ENCODE measurements at regions not wholly inside any gene's neighbourhood (a gene's known extent, or its start where the extent isn't known, plus 50 kb on each side); places are given as distances from the start of the nearest gene placed in this dataset.

DNA sequence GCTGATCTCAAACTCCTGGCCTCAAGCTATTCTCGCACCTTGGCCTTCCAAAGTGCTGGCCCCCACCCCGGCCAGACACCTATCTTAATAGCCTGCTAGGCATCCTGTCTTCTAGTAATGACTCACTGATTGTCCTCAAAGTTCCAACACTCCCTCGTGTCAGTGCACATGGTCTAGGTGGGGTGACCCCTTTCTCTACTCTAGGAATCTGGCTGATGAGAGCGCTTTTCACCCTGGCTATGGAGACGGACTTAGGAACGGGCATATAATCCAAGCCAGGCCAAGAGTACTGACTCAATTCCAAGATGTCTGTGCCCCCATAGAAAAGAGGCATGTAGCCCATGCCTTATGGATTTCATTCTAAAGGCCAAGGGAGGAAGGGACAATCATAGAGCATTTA is 67.0 kb downstream of the PRLHR start:
- Histone ChIP-seq H2AFZ (ENCODE audit: low read depth, low read length, severe bottlenecking) (no peak overlapping the region), H3K4me3 (ENCODE audit: insufficient read depth, low read length, poor library complexity, severe bottlenecking) (no peak overlapping the region), H3K9me3 (ENCODE audit: insufficient read depth, low read length) (no peaks in the 10 kb centered on the region), H3K9me2 (replicated peaks; ENCODE audit: insufficient read depth, low read length) (no peaks in the 10 kb centered on the region), H3K9ac (ENCODE audit: low read length) (no peak overlapping the region), H3K27ac (ENCODE audit: low read depth, low read length) (no peak overlapping the region), H3K36me3 (ENCODE audit: low read length) (no peaks in the 10 kb centered on the region), H3F3A (ENCODE audit: insufficient read depth) (no peaks in the 10 kb centered on the region), H3K4me2 (ENCODE audit: low read depth, low read length, poor library complexity, severe bottlenecking) (no peak overlapping the region), H4K20me1 (ENCODE audit: low read depth, low read length) (no peaks in the 10 kb centered on the region), H3K27me3 (ENCODE audit: low read length) (no peaks in the 10 kb centered on the region), H3K79me2 (ENCODE audit: insufficient read depth, low read length) (no peaks in the 10 kb centered on the region)
- TF ChIP-seq, protein P1, sequence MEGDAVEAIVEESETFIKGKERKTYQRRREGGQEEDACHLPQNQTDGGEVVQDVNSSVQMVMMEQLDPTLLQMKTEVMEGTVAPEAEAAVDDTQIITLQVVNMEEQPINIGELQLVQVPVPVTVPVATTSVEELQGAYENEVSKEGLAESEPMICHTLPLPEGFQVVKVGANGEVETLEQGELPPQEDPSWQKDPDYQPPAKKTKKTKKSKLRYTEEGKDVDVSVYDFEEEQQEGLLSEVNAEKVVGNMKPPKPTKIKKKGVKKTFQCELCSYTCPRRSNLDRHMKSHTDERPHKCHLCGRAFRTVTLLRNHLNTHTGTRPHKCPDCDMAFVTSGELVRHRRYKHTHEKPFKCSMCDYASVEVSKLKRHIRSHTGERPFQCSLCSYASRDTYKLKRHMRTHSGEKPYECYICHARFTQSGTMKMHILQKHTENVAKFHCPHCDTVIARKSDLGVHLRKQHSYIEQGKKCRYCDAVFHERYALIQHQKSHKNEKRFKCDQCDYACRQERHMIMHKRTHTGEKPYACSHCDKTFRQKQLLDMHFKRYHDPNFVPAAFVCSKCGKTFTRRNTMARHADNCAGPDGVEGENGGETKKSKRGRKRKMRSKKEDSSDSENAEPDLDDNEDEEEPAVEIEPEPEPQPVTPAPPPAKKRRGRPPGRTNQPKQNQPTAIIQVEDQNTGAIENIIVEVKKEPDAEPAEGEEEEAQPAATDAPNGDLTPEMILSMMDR (IDR thresholded peaks at IDR 0.05; ENCODE audit: insufficient read depth, low read length, poor library complexity, severe bottlenecking), result no peak
- TF ChIP-seq EZH2phosphoT487 (conservative IDR thresholded peaks at IDR 0.05; ENCODE audit: low read length), result no peak

DNA sequence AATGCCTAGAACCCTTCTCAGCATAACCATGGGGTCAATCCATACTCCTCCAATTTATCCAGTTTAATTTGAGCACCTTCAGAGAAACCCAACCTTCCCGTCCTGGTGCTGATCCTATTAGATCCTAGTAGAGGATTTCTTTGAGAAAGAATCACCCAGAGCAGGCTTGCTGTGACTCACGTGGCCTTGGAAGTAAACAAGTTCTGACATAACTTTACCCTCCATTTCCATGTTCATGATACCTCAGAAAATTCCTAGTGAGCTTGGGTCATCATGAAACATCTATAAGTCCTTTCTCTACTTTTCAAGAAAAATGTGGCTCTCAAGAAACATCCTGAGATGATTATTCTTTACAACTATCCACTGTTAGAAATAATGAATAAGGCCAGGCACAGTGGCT is 71.7 kb downstream of the PRLHR start:
- Histone ChIP-seq H3K4me2 (ENCODE audit: low read depth, low read length, poor library complexity, severe bottlenecking) (no peak overlapping the region), H3K4me3 (ENCODE audit: insufficient read depth, low read length, poor library complexity, severe bottlenecking) (no peak overlapping the region)
- TF ChIP-seq EZH2phosphoT487 (conservative IDR thresholded peaks at IDR 0.05; ENCODE audit: low read length), result no peak
- TF ChIP-seq, protein P1 (IDR thresholded peaks at IDR 0.05; ENCODE audit: insufficient read depth, low read length, poor library complexity, severe bottlenecking), result no peak

DNA sequence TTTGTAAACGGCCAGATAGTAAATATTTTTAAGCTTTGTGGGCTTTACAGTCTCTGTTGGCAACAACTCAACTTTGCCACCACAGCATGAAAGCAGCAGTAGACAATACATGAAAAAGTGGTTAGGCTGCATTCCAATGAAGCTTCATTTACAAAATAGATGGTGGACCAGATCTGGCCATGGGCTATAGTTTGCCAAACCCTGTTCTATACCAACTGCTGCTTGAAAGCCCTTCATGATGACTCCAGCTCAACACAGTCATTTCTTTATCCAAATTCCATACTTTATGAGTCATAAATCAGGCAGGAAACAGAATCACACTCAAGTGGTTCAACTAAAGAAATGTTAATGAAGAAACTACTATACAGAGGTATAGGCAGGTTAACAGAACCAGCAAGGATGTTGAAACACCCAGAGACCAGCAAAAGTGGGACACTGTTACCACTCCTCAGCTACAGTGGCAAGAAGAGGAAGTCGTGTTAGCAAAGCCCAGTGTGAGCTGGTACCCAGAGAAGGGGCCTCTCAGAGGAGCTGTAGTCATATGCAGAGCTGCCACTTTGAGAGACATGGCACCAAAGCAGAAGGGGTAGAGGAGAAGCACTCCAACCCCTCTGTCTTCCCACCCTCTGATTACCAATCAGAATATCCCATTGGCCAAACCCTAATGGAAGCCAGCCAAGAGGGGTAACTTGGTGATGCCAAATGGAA is 72.5 kb downstream of the PRLHR start:
- H3K4me3 ChIP-seq (ENCODE audit: insufficient read depth, low read length, poor library complexity, severe bottlenecking), result no peak overlapping the region
- H3K9me2 ChIP-seq (replicated peaks; ENCODE audit: insufficient read depth, low read length), result no peaks in the 10 kb centered on the region
- no peaks in the 10 kb centered on the region for H3K27me3 ChIP-seq (ENCODE audit: low read length)
- H2AFZ ChIP-seq (ENCODE audit: low read depth, low read length, severe bottlenecking), result no peak overlapping the region
- no peaks in the 10 kb centered on the region for H3K79me2 ChIP-seq (ENCODE audit: insufficient read depth, low read length)
- H3K9me3 ChIP-seq (ENCODE audit: insufficient read depth, low read length), result no peaks in the 10 kb centered on the region; the same call in 1 of the 2 replicates
- no peak for TF ChIP-seq EZH2phosphoT487 (conservative IDR thresholded peaks at IDR 0.05; ENCODE audit: low read length)
- TF ChIP-seq, protein P1 (IDR thresholded peaks at IDR 0.05; ENCODE audit: insufficient read depth, low read length, poor library complexity, severe bottlenecking), result no peak
- no peaks in the 10 kb centered on the region for H3K36me3 ChIP-seq (ENCODE audit: low read length)
- H3K27ac ChIP-seq (ENCODE audit: low read depth, low read length), result no peak overlapping the region
- H4K20me1 ChIP-seq (ENCODE audit: low read depth, low read length), result no peaks in the 10 kb centered on the region
- H3F3A ChIP-seq (ENCODE audit: insufficient read depth), result no peaks in the 10 kb centered on the region
- H3K4me2 ChIP-seq (ENCODE audit: low read depth, low read length, poor library complexity, severe bottlenecking), result no peak overlapping the region
- no peak overlapping the region for H3K9ac ChIP-seq (ENCODE audit: low read length)

More for the DNA sequence above, 71.7 kb downstream of the PRLHR start:
- Histone ChIP-seq H4K20me1 (ENCODE audit: low read depth, low read length) (no peaks in the 10 kb centered on the region), H3K9ac (ENCODE audit: low read length) (no peak overlapping the region), H3K27me3 (ENCODE audit: low read length) (no peaks in the 10 kb centered on the region), H3K9me3 (ENCODE audit: insufficient read depth, low read length) (no peaks in the 10 kb centered on the region), H2AFZ (ENCODE audit: low read depth, low read length, severe bottlenecking) (no peak overlapping the region), H3F3A (ENCODE audit: insufficient read depth) (no peaks in the 10 kb centered on the region), H3K36me3 (ENCODE audit: low read length) (no peaks in the 10 kb centered on the region), H3K9me2 (replicated peaks; ENCODE audit: insufficient read depth, low read length) (no peaks in the 10 kb centered on the region), H3K79me2 (ENCODE audit: insufficient read depth, low read length) (no peaks in the 10 kb centered on the region), H3K27ac (ENCODE audit: low read depth, low read length) (no peak overlapping the region)
